SK-N-SH treated with all-trans-retinoic acid at 6 μM for 48 hours (cell line): ENCODE measurements at regions not wholly inside any gene's neighbourhood (a gene's known extent, or its start where the extent isn't known, plus 50 kb on each side); places are given as distances from the start of the nearest gene placed in this dataset.

Experiments
- CREB5 ChIP-seq: fragments of 250-450 bp; sonication (Bioruptor Pico); IDR thresholded peaks from 2 replicates; pipeline ENCODE4 v1.5.1; 2020; ENCODE audit warnings: low read depth, mild to moderate bottlenecking, moderate library complexity
- ESRRG ChIP-seq: fragments of 250-450 bp; sonication (Bioruptor Pico); IDR thresholded peaks from 2 replicates; pipeline ENCODE4 v1.6.1; 2021; ENCODE audit warnings: mild to moderate bottlenecking
- PATZ1 ChIP-seq: fragments of 250-450 bp; sonication (Bioruptor Pico); IDR thresholded peaks from 2 replicates; pipeline ENCODE4 v1.8.0; 2020; ENCODE audit warnings: mild to moderate bottlenecking, moderate library complexity, borderline replicate concordance
- RARB ChIP-seq: fragments of 250-450 bp; sonication (Bioruptor Pico); IDR thresholded peaks from 2 replicates; pipeline ENCODE4 v1.8.0; 2021; ENCODE audit warnings: mild to moderate bottlenecking, moderate library complexity
- TCF4 ChIP-seq: fragments of 250-450 bp; sonication (Bioruptor Pico); IDR thresholded peaks from 2 replicates; pipeline ENCODE4 v1.8.0; 2021; ENCODE audit warnings: mild to moderate bottlenecking, moderate library complexity, borderline replicate concordance
- ZC3H10 ChIP-seq: fragments of 250-450 bp; sonication (Bioruptor Pico); IDR thresholded peaks from 2 replicates; pipeline ENCODE4 v1.5.1; 2021; ENCODE audit warnings: mild to moderate bottlenecking, moderate library complexity
- ZFP3 ChIP-seq: fragments of 250-450 bp; sonication (Bioruptor Pico); IDR thresholded peaks from 2 replicates; pipeline ENCODE4 v1.5.0; 2020; ENCODE audit warnings: mild to moderate bottlenecking, moderate library complexity
- ZFP30 ChIP-seq: fragments of 450-650 bp; formaldehyde crosslinking; IDR thresholded peaks from 2 replicates; pipeline ENCODE4 v1.5.0; 2022; ENCODE audit warnings: mild to moderate bottlenecking, moderate library complexity

GRCh38 chr13:106391681-106392080, 143.8 kb downstream of the EFNB2 start:
- TF ChIP-seq ZFP3 (CRISPR knock-in tag): no peak
- TF ChIP-seq CREB5 (CRISPR knock-in tag): no peak
- TF ChIP-seq ESRRG (CRISPR knock-in tag): no peak
- TF ChIP-seq ZFP30 (CRISPR knock-in tag): no peak
- TF ChIP-seq ZC3H10: no peak
- TF ChIP-seq RARB (CRISPR knock-in tag): no peak
- TF ChIP-seq TCF4 (CRISPR knock-in tag): no peak
- TF ChIP-seq PATZ1 (CRISPR knock-in tag): no peak
